Body of pancreas (tissue), 4 donors: ENCODE measurements at regions not wholly inside any gene's neighbourhood (a gene's known extent, or its start where the extent isn't known, plus 50 kb on each side); places are given as distances from the start of the nearest gene placed in this dataset.

Source experiments
- ATAC-seq: fragments of 150-250 bp; one replicate; pipeline ENCODE4 v1.9.1; 2016
- DNase-seq, 4 donors: peaks; one replicate each; pipeline ENCODE4 v3.0.0-alpha.2; 2019
- H3K27ac ChIP-seq, 4 donors: fragments of 200-600 bp; sonication (generic); 1 replicate in 3 of 4; 2 replicates in 1 of 4; pipeline versions ENCODE4 v1.5.1 to v1.6.1; 2016 to 2019; ENCODE audit warnings: mild to moderate bottlenecking in 1 of 4, mixed read lengths in 1 of 4, moderate library complexity in 1 of 4
- H3K27me3 ChIP-seq, 2 donors: fragments of 200-600 bp; sonication (generic); one replicate each; pipeline ENCODE4 v1.6.0; 2016; ENCODE audit warnings: mild to moderate bottlenecking in 1 of 2
- H3K36me3 ChIP-seq, 2 donors: fragments of 200-600 bp; sonication (generic); replicated peaks in 1 of 2; 2 replicates each; pipeline ENCODE4 v1.5.1; 2016; ENCODE audit warnings: low read depth in 2 of 2; ENCODE audit not compliant: insufficient read depth in 1 of 2
- H3K4me1 ChIP-seq: fragments of 200-600 bp; sonication (generic); one replicate; pipeline ENCODE4 v1.6.0; 2016
- H3K4me3 ChIP-seq, 2 donors: fragments of 200-600 bp; sonication (generic); 1 replicate in 1 of 2; 2 replicates in 1 of 2; pipeline ENCODE4 v1.5.1; 2016 to 2019
- H3K9me3 ChIP-seq, 3 donors: fragments of 200-600 bp; sonication (generic); 1 replicate in 2 of 3; 2 replicates in 1 of 3; pipeline ENCODE4 v1.5.1; 2016
- CTCF ChIP-seq, 7 experiments: fragments of 450-650 bp in 4 of 7; fragments of 200-600 bp in 3 of 7; sonication (generic) in 3 of 7; IDR thresholded peaks; one replicate each; pipeline ENCODE4 v1.5.1; 2016 to 2019; ENCODE audit warnings: antibody characterized with exemption in 7 of 7
- POLR2A ChIP-seq, 3 donors: fragments of 450-650 bp; IDR thresholded peaks; one replicate each; pipeline ENCODE4 v1.6.1; 2016; ENCODE audit warnings: antibody characterized with exemption in 3 of 3, mild to moderate bottlenecking in 2 of 3
- WGBS, 2 donors: methylation state at CpG; one replicate each; pipeline ENCODE4 v1.1.5; 2017; 5-methylcytosine and 5-hydroxymethylcytosine counted together
- intact Hi-C: fragments of 100-400 bp; cut with DNase I; formaldehyde crosslinking; loops from one replicate; pipeline ENCODE4 v1.15.1; 2023

GRCh38 chrX:11998944-11999343, 139.3 kb upstream of the FRMPD4 start:
- no peaks in the 10 kb centered on the region for H3K9me3 ChIP-seq
- intact Hi-C loops: no loop called here
- no peaks in the 10 kb centered on the region for H3K4me1 ChIP-seq
- no peaks in the 10 kb centered on the region for H3K27me3 ChIP-seq
- TF ChIP-seq CTCF (IDR thresholded peaks at IDR 0.05) (no peak), POLR2A (IDR thresholded peaks at IDR 0.05) (no peak)
- H3K36me3 ChIP-seq: no peaks in the 10 kb centered on the region
- ATAC-seq: no peak
- H3K27ac ChIP-seq: no peak overlapping the region
- WGBS, 2 donors: 19 to 33% methylated on average over 2 of the region's 2 CpGs
- no peak for DNase-seq
- H3K4me3 ChIP-seq: no peak overlapping the region

GRCh38 chrX:12002876-12003275, 135.4 kb upstream of the FRMPD4 start:
- ATAC-seq (no peak), DNase-seq (no peak)
- Histone ChIP-seq H3K36me3 (no peaks in the 10 kb centered on the region), H3K27ac (no peak overlapping the region), H3K9me3 (no peaks in the 10 kb centered on the region), H3K4me1 (no peaks in the 10 kb centered on the region), H3K4me3 (no peak overlapping the region), H3K27me3 (no peaks in the 10 kb centered on the region)
- no peak for TF ChIP-seq CTCF (IDR thresholded peaks at IDR 0.05)
- no peak for TF ChIP-seq POLR2A (IDR thresholded peaks at IDR 0.05)
- intact Hi-C loops: no loop called here

GRCh38 chrX:12007881-12008280, 130.4 kb upstream of the FRMPD4 start:
- Histone ChIP-seq H3K27me3 (no peaks in the 10 kb centered on the region), H3K4me3 (no peak overlapping the region), H3K36me3 (no peaks in the 10 kb centered on the region), H3K4me1 (no peaks in the 10 kb centered on the region), H3K9me3 (no peaks in the 10 kb centered on the region), H3K27ac (no peak overlapping the region)
- TF ChIP-seq POLR2A (IDR thresholded peaks at IDR 0.05): no peak
- no peak for TF ChIP-seq CTCF (IDR thresholded peaks at IDR 0.05)
- ATAC-seq (no peak), DNase-seq (no peak)
- 33% methylated on average over 1 of the region's 2 CpGs; no CpG with 5 or more reads in 1 of the 2 donors for WGBS, 2 donors
- intact Hi-C loops: no loop called here

- Histone ChIP-seq H3K27ac (no peak overlapping the region), H3K36me3 (no peaks in the 10 kb centered on the region), H3K9me3 (no peaks in the 10 kb centered on the region), H3K4me1 (no peaks in the 10 kb centered on the region), H3K4me3 (no peak overlapping the region), H3K27me3 (no peaks in the 10 kb centered on the region)
- 28 to 33% methylated on average over 1 of the region's 1 CpG for WGBS, 2 donors
- ATAC-seq (no peak), DNase-seq (no peak)
- intact Hi-C loops: no loop called here
- TF ChIP-seq CTCF (IDR thresholded peaks at IDR 0.05) (no peak), POLR2A (IDR thresholded peaks at IDR 0.05) (no peak)
Observed at GRCh38 chrX:12010436-12010835, 127.8 kb upstream of the FRMPD4 start.

GRCh38 chrX:12011075-12011474, 127.2 kb upstream of the FRMPD4 start:
- intact Hi-C loops: no loop called here
- WGBS, 2 donors: 50 to 57% methylated on average over 2 of the region's 2 CpGs
- DNase-seq (no peak), ATAC-seq (no peak)
- Histone ChIP-seq H3K27me3 (no peaks in the 10 kb centered on the region), H3K27ac (no peak overlapping the region), H3K4me3 (no peak overlapping the region), H3K9me3 (no peaks in the 10 kb centered on the region), H3K36me3 (no peaks in the 10 kb centered on the region), H3K4me1 (no peaks in the 10 kb centered on the region)
- TF ChIP-seq POLR2A (IDR thresholded peaks at IDR 0.05) (no peak), CTCF (IDR thresholded peaks at IDR 0.05) (no peak)
